ENCODE measurements at regions not wholly inside any gene's neighbourhood (a gene's known extent, or its start where the extent isn't known, plus 50 kb on each side); places are given as distances from the start of the nearest gene placed in this dataset.

DNA sequence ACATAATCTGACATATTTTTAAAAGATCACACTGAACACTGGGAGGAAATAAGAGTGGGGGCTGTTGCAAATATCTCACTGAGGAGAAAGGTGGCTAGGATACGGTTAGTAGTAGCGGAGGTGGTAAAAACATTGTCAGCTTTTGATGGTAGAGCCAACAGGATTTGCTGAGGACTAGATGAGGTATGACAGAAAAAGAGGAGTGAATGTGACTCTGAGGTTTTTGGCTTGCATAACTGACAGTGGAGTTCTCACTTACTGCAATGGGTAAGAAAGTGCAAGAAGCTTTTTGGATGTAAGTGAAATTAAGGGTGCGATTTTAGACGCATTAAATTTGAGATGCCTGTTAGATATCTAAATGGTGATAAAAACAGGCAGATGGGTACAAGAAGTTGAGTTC, 102.0 kb upstream of the MBL2 start:
- Mint-ChIP-seq H3K27me3 (ENCODE audit: unreplicated experiment) (no peaks in the 10 kb centered on the region), H3K4me1 (ENCODE audit: low read depth, unreplicated experiment) (no peaks in the 10 kb centered on the region), H3K4me3 (ENCODE audit: unreplicated experiment) (no peak overlapping the region), H3K27ac (ENCODE audit: unreplicated experiment) (no peak overlapping the region), H3K36me3 (ENCODE audit: unreplicated experiment) (peaks cover 1% of the 10 kb centered on the region), H3K9me3 (ENCODE audit: unreplicated experiment) (peaks cover 2% of the 10 kb centered on the region)
- TF ChIP-seq, protein P1, sequence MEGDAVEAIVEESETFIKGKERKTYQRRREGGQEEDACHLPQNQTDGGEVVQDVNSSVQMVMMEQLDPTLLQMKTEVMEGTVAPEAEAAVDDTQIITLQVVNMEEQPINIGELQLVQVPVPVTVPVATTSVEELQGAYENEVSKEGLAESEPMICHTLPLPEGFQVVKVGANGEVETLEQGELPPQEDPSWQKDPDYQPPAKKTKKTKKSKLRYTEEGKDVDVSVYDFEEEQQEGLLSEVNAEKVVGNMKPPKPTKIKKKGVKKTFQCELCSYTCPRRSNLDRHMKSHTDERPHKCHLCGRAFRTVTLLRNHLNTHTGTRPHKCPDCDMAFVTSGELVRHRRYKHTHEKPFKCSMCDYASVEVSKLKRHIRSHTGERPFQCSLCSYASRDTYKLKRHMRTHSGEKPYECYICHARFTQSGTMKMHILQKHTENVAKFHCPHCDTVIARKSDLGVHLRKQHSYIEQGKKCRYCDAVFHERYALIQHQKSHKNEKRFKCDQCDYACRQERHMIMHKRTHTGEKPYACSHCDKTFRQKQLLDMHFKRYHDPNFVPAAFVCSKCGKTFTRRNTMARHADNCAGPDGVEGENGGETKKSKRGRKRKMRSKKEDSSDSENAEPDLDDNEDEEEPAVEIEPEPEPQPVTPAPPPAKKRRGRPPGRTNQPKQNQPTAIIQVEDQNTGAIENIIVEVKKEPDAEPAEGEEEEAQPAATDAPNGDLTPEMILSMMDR (IDR thresholded peaks at IDR 0.05; ENCODE audit: partially characterized antibody, unreplicated experiment): no peak
- DNase-seq: no peak

DNA sequence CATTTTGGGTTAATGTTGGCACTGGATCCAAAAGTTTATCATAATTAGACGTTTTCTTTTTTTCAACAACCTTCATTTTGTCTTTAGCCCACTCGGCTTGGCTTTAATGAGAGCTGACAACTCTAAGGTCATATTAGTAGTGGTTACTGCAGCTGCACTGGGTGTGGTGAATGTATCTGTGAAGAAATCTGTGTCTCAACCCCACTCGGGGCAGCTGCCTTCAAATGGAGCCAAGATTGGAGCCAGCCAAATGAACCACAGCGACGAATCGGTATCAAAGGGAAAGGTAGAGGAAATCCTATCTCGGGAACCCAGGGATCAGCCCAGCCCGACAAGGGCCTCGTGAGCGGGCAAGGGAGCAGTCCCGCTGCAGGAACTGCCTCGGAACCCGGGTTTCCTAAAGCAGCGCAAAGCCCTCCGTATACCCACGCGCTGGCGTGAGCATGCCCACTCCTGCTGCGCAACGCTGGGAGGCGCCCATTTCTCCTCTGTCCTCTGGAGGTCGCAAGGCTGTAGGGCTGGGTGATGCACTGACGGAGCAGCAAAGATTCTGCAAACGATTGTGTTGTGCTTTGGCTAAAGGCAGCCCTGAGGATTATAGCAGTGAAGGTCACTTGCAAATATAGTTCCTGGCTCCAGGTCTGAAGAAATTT, 98.7 kb upstream of the MBL2 start:
- H3K36me3 Mint-ChIP-seq (ENCODE audit: unreplicated experiment): peaks cover 13% of the 10 kb centered on the region
- peaks cover 2% of the 10 kb centered on the region for H3K9me3 Mint-ChIP-seq (ENCODE audit: unreplicated experiment)
- H3K4me3 Mint-ChIP-seq (ENCODE audit: unreplicated experiment): no peak overlapping the region
- TF ChIP-seq, protein P1 (IDR thresholded peaks at IDR 0.05; ENCODE audit: partially characterized antibody, unreplicated experiment): no peak
- no peak overlapping the region for H3K27ac Mint-ChIP-seq (ENCODE audit: unreplicated experiment)
- no peaks in the 10 kb centered on the region for H3K4me1 Mint-ChIP-seq (ENCODE audit: low read depth, unreplicated experiment)
- no peaks in the 10 kb centered on the region for H3K27me3 Mint-ChIP-seq (ENCODE audit: unreplicated experiment)
- no peak for DNase-seq

DNA sequence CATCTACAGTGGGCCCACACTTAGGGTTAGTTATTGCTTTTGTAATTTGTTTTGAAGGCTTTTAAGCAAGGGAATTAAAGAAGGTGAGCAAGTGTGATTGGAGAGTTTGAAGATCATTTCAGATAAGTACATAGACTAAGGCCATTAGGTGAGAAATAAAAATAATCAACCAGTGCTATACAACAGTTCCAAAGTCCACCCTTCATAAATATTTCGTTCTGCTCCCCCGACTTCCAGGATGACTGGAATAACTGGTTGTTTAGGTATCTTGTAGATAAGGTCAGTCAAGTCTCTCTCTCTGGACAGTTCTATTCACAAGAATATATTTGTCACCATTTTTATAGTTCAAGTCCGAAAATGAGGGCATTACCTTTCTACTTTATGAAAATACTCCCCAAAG, 98.0 kb upstream of the MBL2 start:
- TF ChIP-seq, protein P1 (IDR thresholded peaks at IDR 0.05; ENCODE audit: partially characterized antibody, unreplicated experiment): no peak
- H3K9me3 Mint-ChIP-seq (ENCODE audit: unreplicated experiment): peaks cover 2% of the 10 kb centered on the region
- H3K4me1 Mint-ChIP-seq (ENCODE audit: low read depth, unreplicated experiment): no peaks in the 10 kb centered on the region
- no peak for DNase-seq
- no peak overlapping the region for H3K4me3 Mint-ChIP-seq (ENCODE audit: unreplicated experiment)
- H3K36me3 Mint-ChIP-seq (ENCODE audit: unreplicated experiment): peaks cover 13% of the 10 kb centered on the region
- H3K27ac Mint-ChIP-seq (ENCODE audit: unreplicated experiment): no peak overlapping the region
- H3K27me3 Mint-ChIP-seq (ENCODE audit: unreplicated experiment): no peaks in the 10 kb centered on the region

DNA sequence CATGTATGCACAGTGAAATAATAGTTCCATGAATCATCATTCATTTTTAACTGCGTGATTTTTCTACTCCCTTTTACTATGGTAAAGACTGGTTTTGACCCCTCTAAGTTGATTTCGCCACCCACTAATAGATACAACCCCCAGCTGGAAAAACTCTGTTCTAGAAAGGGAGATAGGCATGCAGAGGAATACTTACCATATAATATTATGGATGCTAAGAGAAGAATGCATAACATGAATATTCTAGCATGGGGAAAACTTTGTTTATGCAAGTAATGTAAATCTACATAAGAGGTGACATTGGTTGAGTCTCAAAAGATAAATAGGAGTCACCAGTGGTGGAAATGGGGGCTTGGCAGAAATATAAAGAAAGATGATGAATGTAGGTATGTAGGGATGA, 97.3 kb upstream of the MBL2 start:
- H3K36me3 Mint-ChIP-seq (ENCODE audit: unreplicated experiment): peaks cover 13% of the 10 kb centered on the region
- DNase-seq: no peak
- H3K4me3 Mint-ChIP-seq (ENCODE audit: unreplicated experiment): no peak overlapping the region
- TF ChIP-seq, protein P1 (IDR thresholded peaks at IDR 0.05; ENCODE audit: partially characterized antibody, unreplicated experiment): no peak
- H3K9me3 Mint-ChIP-seq (ENCODE audit: unreplicated experiment): peaks cover 2% of the 10 kb centered on the region
- H3K27ac Mint-ChIP-seq (ENCODE audit: unreplicated experiment): no peak overlapping the region
- H3K4me1 Mint-ChIP-seq (ENCODE audit: low read depth, unreplicated experiment): no peaks in the 10 kb centered on the region
- no peaks in the 10 kb centered on the region for H3K27me3 Mint-ChIP-seq (ENCODE audit: unreplicated experiment)

DNA sequence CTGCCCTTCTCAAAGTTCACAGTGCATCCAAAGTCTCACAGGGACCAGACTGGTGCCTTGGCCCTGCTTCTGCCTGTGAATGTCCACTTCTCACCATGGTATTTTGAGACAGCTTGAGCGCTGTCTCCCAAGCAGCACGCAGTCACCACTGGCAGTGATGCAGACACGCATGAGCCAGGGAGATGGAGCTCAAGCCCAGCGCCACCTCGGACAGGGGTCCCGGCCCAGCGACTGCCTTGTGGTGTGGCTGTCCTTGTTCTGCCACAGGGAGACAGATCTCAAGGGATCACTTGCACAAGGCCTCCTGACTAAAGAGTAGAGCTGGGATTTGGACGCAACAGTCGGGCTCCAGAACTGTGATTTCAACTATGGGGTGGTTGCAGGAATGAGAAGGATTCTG, 92.6 kb upstream of the MBL2 start:
- Mint-ChIP-seq H3K4me3 (ENCODE audit: unreplicated experiment) (no peak overlapping the region), H3K36me3 (ENCODE audit: unreplicated experiment) (peaks cover 13% of the 10 kb centered on the region), H3K27ac (ENCODE audit: unreplicated experiment) (no peak overlapping the region), H3K9me3 (ENCODE audit: unreplicated experiment) (peaks cover 3% of the 10 kb centered on the region), H3K27me3 (ENCODE audit: unreplicated experiment) (no peaks in the 10 kb centered on the region), H3K4me1 (ENCODE audit: low read depth, unreplicated experiment) (no peaks in the 10 kb centered on the region)
- TF ChIP-seq, protein P1 (IDR thresholded peaks at IDR 0.05; ENCODE audit: partially characterized antibody, unreplicated experiment): no peak
- DNase-seq: no peak
